ENCODE measurements at regions not wholly inside any gene's neighbourhood (a gene's known extent, or its start where the extent isn't known, plus 50 kb on each side); places are given as distances from the start of the nearest gene placed in this dataset.

DNA sequence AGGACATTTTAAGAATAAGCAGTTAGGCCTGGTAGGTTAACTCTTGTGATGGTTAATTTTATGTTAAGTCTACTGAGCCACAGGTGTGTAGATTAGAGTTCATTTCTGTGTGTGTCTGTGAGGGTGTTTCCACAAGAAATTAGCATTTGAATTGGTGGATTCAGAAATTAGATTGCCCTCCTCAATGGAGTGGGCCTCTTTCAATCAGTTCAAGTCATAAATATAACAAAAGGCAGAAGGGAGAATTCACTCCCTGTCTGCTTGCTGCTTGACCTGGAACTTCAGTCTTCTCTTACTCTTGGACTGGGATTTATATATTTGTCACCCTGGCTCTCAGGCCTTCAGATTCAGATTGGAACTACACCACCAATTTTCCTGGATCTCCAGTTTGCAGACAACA lies 55.3 kb upstream of the POM121L12 start:
- Mint-ChIP-seq H3K4me1 (no peaks in the 10 kb centered on the region), H3K4me3 (no peak overlapping the region), H3K27me3 (no peaks in the 10 kb centered on the region), H3K27ac (ENCODE audit: low read depth) (no peak overlapping the region), H3K36me3 (ENCODE audit: insufficient read depth) (no peaks in the 10 kb centered on the region), H3K9me3 (peaks cover 42% of the 10 kb centered on the region)
- DNase-seq (ENCODE audit: low spot score in 2 of 2): no peak
- no peak for ATAC-seq (replicated peaks; ENCODE audit: extremely low read depth, poor library complexity, severe bottlenecking)

DNA sequence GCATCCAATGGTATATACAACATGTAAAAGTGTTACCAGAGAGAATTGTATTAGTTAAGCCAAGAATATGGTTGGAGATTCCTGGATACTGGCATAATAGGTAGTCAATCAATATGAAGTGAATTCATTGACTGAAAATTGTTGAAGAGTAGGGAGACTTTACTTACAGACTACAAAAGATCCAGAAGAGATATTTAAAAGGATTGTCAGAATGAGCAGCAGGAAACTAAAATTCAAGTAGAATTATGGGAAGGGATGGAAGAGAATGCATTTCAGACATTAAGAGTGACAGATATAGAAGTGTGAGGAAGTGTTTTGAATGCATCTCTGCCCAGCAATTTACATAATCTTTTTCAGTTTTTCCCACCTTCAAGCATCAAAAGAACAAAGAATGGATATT lies 62.3 kb upstream of the POM121L12 start:
- no peak for DNase-seq (ENCODE audit: low spot score in 2 of 2)
- Mint-ChIP-seq H3K4me3 (no peak overlapping the region), H3K4me1 (no peaks in the 10 kb centered on the region), H3K36me3 (ENCODE audit: insufficient read depth) (no peaks in the 10 kb centered on the region), H3K27ac (ENCODE audit: low read depth) (no peak overlapping the region), H3K27me3 (no peaks in the 10 kb centered on the region), H3K9me3 (peaks cover 5% of the 10 kb centered on the region)
- ATAC-seq (replicated peaks; ENCODE audit: extremely low read depth, poor library complexity, severe bottlenecking): no peak

DNA sequence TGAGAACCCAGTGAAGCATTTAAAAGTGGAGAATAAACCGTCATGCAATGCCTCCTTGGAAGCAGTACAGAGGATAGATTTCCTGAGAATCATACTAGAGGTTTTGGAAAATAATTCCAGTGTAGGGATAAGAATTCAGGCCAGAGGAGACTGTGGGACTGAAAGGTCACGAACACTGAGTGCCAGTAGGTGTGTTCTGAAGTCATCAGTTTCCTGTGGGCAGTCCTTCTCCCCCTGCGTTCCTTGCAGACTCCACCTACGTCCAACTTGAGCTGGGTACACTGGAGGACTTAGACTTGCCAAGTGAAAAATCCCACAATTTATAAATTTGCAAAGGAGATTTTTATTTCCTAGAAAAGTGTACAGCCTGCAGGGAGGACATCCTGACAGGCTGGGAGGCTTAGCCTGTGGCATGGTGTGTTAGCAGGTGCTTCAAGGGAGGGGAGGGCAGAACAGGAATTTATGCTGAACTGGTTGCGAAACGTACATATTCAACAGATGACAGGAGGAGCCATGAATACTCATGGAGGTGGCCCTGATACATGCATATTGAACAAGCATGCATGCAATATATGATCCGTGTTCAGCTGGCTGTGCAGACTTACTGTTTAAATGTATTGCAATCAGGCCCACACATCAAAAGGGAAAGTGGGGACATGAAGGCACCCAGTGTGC lies 72.9 kb upstream of the POM121L12 start:
- no peak for ATAC-seq (replicated peaks; ENCODE audit: extremely low read depth, poor library complexity, severe bottlenecking)
- Mint-ChIP-seq H3K36me3 (ENCODE audit: insufficient read depth) (no peaks in the 10 kb centered on the region), H3K27me3 (no peaks in the 10 kb centered on the region), H3K27ac (ENCODE audit: low read depth) (no peak overlapping the region), H3K4me3 (no peak overlapping the region), H3K9me3 (peaks cover 30% of the 10 kb centered on the region), H3K4me1 (no peaks in the 10 kb centered on the region)
- no peak for DNase-seq (ENCODE audit: low spot score in 2 of 2)

DNA sequence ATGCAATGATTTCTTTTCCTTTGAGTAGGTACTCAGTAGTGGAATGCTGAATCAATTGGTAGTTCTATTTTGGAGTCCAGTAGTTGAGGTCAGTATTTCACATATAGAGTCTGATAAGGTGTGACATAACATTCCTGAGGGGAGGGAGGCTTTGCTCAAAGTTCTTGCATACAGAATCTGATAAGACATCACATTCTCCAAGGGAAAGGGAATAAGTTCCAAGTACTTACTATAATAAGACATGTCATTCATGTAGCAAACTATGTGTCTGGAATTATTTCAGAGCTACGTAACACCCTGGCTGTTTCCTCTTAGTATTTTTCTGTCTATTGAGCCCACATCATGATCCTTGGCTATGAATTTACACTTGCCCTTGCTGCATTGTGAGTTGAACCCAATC lies 74.3 kb upstream of the POM121L12 start:
- Mint-ChIP-seq H3K4me1 (no peaks in the 10 kb centered on the region), H3K4me3 (no peak overlapping the region), H3K27me3 (no peaks in the 10 kb centered on the region), H3K27ac (ENCODE audit: low read depth) (no peak overlapping the region), H3K9me3 (peaks cover 20% of the 10 kb centered on the region), H3K36me3 (ENCODE audit: insufficient read depth) (no peaks in the 10 kb centered on the region)
- ATAC-seq (replicated peaks; ENCODE audit: extremely low read depth, poor library complexity, severe bottlenecking) (no peak), DNase-seq (ENCODE audit: low spot score in 2 of 2) (no peak)

DNA sequence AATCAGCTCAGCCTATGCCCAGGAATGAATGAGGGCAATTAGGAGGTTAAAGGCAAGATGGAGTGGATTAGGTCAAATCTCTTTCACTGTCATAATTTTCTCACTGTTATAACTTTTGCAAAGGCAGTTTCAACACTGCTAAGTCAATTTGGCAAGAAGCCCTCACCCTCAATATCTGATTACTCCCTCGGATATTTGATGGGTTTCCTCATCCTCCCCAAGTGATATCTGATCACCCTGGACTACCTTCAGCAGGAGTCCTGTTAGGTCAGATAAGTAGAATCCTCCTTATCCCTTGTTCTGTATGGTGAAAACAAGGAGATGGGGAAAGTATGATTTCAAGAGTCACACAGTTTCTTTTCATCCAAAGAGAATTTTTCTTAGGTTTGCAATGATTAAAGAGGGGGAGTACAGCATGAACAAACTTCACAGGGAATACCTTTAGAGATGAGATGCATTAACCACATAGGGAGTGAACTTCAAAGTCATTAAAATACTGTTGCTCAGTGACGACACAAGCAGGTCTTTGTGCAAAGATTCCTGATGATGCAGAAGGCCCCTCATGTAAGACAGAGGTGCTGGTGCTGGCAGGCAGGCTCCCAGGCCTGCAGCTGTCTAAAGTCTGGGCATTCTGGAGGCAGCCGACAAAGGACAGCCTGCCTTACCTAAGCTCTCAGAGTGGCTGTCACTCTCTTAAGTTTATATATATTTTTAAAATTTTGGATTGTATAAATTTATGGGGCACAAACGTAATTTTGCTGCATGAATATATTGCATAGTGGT lies 75.4 kb upstream of the POM121L12 start:
- H3K27ac Mint-ChIP-seq (ENCODE audit: low read depth): no peak overlapping the region
- H3K4me1 Mint-ChIP-seq: no peaks in the 10 kb centered on the region
- DNase-seq (ENCODE audit: low spot score in 2 of 2) (no peak), ATAC-seq (replicated peaks; ENCODE audit: extremely low read depth, poor library complexity, severe bottlenecking) (no peak)
- no peak overlapping the region for H3K4me3 Mint-ChIP-seq
- no peaks in the 10 kb centered on the region for H3K27me3 Mint-ChIP-seq
- H3K36me3 Mint-ChIP-seq (ENCODE audit: insufficient read depth): no peaks in the 10 kb centered on the region
- peaks cover 13% of the 10 kb centered on the region for H3K9me3 Mint-ChIP-seq

DNA sequence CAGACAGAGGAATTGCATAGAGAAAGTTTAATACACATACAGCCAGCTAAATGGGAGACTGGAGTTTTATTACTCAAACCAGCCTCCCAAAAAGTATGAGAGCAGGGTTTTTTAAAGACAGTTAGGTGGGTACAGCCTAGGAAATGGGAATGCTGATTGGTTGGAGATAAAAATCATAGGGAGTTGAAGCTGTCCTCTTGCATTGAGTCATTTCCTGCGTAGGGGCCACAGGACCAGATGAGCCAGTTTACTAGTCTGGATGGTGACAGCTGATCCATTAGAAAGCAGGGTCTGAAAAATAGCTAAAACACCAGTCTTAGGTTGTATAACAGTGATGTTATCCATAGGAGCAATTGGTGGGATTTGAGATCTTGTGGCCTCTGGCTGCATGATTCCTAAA lies 76.1 kb upstream of the POM121L12 start:
- no peak for ATAC-seq (replicated peaks; ENCODE audit: extremely low read depth, poor library complexity, severe bottlenecking)
- Mint-ChIP-seq H3K36me3 (ENCODE audit: insufficient read depth) (no peaks in the 10 kb centered on the region), H3K9me3 (peaks cover 17% of the 10 kb centered on the region), H3K4me1 (no peaks in the 10 kb centered on the region), H3K27me3 (no peaks in the 10 kb centered on the region), H3K27ac (ENCODE audit: low read depth) (no peak overlapping the region), H3K4me3 (no peak overlapping the region)
- DNase-seq (ENCODE audit: low spot score in 2 of 2): no peak

DNA sequence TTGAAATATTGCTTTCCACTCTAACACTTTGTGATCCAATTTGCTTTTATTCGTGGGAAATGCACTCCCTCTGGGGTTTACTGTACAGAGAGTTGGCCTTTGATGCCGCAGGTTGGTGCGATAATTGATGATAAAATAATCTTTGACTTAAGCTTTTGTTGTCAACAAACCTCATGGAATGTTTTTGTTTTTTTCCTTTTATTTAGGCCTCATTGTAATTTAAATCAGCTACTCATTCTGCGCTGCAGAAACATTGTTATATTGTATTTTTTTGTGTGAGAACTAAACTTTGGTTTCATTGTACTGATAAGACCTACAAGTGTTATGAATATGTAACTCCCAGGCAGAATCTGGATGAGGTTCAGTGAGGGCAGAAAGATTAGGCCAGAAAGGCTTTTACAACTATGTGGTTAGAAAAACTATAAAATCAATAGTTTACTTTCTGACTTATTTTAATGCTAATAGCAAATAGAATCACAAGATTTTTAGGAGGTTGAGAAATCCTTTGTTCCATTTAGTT lies 76.8 kb upstream of the POM121L12 start:
- no peak overlapping the region for H3K27ac Mint-ChIP-seq (ENCODE audit: low read depth)
- ATAC-seq (replicated peaks; ENCODE audit: extremely low read depth, poor library complexity, severe bottlenecking) (no peak), DNase-seq (ENCODE audit: low spot score in 2 of 2) (no peak)
- H3K4me3 Mint-ChIP-seq: no peak overlapping the region
- no peaks in the 10 kb centered on the region for H3K4me1 Mint-ChIP-seq
- peaks cover 13% of the 10 kb centered on the region for H3K9me3 Mint-ChIP-seq
- H3K27me3 Mint-ChIP-seq: no peaks in the 10 kb centered on the region
- no peaks in the 10 kb centered on the region for H3K36me3 Mint-ChIP-seq (ENCODE audit: insufficient read depth)

DNA sequence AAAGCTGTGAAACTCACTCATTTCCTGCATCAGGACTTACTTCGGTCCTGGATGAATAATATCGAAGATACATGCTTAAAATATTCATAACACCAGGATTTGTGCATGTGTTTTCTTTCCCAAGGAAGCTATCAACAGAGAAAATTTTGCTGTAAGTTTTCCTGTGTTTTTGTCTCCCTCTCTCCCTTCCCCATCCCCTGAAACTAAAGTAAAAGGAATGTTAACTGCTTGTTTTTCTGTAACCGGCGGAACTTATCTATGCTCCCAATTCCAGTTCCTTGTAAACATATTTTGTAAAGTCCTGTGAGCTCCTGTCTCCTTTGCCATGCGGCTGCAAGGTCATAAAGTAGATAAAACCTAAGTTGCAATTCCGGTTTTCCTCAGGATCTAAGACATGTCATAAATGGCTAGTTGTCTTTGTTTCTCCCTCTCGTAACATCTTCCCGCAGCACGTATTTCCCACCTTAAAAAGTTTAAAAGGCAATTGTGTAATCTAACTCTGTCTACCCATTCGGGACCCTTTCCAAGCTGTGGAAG lies 79.0 kb upstream of the POM121L12 start:
- H3K36me3 Mint-ChIP-seq (ENCODE audit: insufficient read depth): no peaks in the 10 kb centered on the region

DNA sequence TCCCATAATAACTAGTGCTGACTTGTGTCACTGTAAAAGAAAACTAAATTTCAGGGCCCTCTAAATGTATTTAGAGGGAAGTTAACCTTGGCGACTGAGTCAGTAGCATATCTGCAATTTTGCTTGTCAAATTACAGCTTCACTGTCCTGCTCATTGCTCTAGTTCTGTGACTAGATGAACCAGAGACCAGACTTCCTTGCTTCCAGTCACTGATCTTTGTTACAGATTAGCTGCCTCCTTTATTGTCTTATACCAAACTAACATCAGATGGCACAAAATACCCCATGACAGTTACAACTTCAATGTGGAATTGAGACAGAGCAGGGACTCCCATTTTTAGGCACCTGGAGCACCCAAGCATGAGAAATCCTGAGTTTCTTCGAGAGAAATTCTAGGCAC lies 79.9 kb upstream of the POM121L12 start:
- ATAC-seq (replicated peaks; ENCODE audit: extremely low read depth, poor library complexity, severe bottlenecking) (no peak), DNase-seq (ENCODE audit: low spot score in 2 of 2) (no peak)
- no peaks in the 10 kb centered on the region for H3K4me1 Mint-ChIP-seq
- H3K36me3 Mint-ChIP-seq (ENCODE audit: insufficient read depth): no peaks in the 10 kb centered on the region
- no peak overlapping the region for H3K4me3 Mint-ChIP-seq
- no peaks in the 10 kb centered on the region for H3K27me3 Mint-ChIP-seq
- peaks cover 16% of the 10 kb centered on the region for H3K9me3 Mint-ChIP-seq
- H3K27ac Mint-ChIP-seq (ENCODE audit: low read depth): no peak overlapping the region

More for the DNA sequence above, 79.0 kb upstream of the POM121L12 start:
- Mint-ChIP-seq H3K27ac (ENCODE audit: low read depth) (no peak overlapping the region), H3K4me1 (no peaks in the 10 kb centered on the region), H3K9me3 (peaks cover 16% of the 10 kb centered on the region), H3K27me3 (no peaks in the 10 kb centered on the region), H3K4me3 (no peak overlapping the region)
- no peak for DNase-seq (ENCODE audit: low spot score in 2 of 2)
- ATAC-seq (replicated peaks; ENCODE audit: extremely low read depth, poor library complexity, severe bottlenecking): no peak

DNA sequence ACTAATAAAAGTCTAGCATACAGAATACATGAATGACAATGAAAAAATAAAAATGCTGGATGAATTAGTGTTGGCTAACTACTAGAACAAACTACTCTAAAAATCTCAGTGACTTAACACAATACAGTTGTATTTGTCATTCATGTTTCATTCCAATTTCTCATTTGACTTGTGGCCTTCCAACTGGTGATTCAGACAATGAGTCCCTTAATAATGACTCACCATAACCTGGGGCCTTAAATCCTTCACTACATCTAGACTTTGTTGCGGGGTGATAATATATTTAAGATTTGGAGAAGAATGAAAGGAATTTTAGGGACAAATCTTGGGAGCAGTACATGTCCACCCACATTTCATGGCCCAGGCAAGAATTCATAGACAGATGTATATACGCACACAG lies 90.5 kb upstream of the POM121L12 start:
- peaks cover 2% of the 10 kb centered on the region for H3K36me3 Mint-ChIP-seq (ENCODE audit: insufficient read depth)
- DNase-seq (ENCODE audit: low spot score in 2 of 2): no peak
- H3K27ac Mint-ChIP-seq (ENCODE audit: low read depth): no peak overlapping the region
- H3K4me3 Mint-ChIP-seq: no peak overlapping the region
- H3K27me3 Mint-ChIP-seq: no peaks in the 10 kb centered on the region
- H3K4me1 Mint-ChIP-seq: no peaks in the 10 kb centered on the region
- peaks cover 19% of the 10 kb centered on the region for H3K9me3 Mint-ChIP-seq
- ATAC-seq (replicated peaks; ENCODE audit: extremely low read depth, poor library complexity, severe bottlenecking): no peak

DNA sequence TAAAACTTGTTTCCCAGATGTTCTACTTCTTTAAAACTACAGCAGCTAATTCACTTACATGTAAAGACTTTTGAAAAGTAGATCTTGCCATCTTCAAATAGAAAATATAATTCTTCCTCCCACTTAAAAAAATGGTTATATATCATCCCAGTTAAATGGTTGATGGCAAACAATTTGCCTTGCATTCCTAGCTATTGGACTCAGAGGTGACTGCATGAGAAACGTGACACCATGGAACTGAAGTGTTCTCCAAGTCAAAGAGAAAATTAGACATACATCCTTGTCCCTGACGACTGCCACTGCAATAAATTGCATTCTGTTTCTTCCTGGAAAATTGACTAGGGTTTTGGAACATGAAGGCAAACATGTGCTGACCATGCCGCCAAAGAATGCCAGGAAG lies 95.0 kb upstream of the POM121L12 start:
- Mint-ChIP-seq H3K27me3 (no peaks in the 10 kb centered on the region), H3K36me3 (ENCODE audit: insufficient read depth) (no peaks in the 10 kb centered on the region), H3K9me3 (peaks cover 16% of the 10 kb centered on the region), H3K4me1 (no peaks in the 10 kb centered on the region), H3K4me3 (no peak overlapping the region), H3K27ac (ENCODE audit: low read depth) (no peak overlapping the region)
- no peak for DNase-seq (ENCODE audit: low spot score in 2 of 2)
- ATAC-seq (replicated peaks; ENCODE audit: extremely low read depth, poor library complexity, severe bottlenecking): no peak

DNA sequence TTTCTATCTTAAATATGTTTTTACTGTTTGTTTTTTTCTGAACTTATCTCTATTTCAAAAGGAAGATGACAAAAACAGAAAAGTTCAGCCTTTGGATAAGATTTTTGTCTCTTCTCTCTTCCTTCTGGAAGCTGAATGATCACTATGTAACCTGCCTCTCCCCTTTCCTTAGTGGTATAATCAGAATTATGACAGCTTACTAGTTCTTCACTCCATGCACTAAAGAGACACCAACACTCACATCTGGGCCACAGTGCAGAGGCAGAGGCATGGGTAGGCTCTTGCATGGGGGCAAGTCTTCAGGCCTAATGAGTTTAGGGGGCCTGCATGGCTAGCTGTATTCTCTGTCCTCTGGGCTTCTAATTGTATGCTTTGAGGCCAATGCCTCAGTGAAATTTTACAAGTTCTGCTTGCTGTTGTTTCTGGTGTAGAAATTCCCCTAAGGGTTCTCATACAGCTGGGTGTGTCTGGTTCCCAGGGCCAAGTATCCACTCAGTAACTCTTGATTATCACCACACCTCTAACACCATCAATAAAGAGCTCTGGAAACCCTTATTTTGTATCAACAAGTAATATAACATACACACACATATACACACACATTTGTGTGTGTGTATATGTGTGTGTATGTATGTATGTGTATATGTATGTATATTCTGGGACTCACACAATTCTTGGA lies 96.8 kb upstream of the POM121L12 start:
- ATAC-seq (replicated peaks; ENCODE audit: extremely low read depth, poor library complexity, severe bottlenecking): no peak
- no peak for DNase-seq (ENCODE audit: low spot score in 2 of 2)
- Mint-ChIP-seq H3K36me3 (ENCODE audit: insufficient read depth) (no peaks in the 10 kb centered on the region), H3K9me3 (peaks cover 18% of the 10 kb centered on the region), H3K4me3 (no peak overlapping the region), H3K4me1 (no peaks in the 10 kb centered on the region), H3K27me3 (no peaks in the 10 kb centered on the region), H3K27ac (ENCODE audit: low read depth) (no peak overlapping the region)

All from central memory CD8-positive, alpha-beta T cell (primary cell).